Endodermal cell (in vitro differentiated cells): ENCODE measurements at regions not wholly inside any gene's neighbourhood (a gene's known extent, or its start where the extent isn't known, plus 50 kb on each side); places are given as distances from the start of the nearest gene placed in this dataset.

Experiments
- DNase-seq: peaks from one replicate; pipeline ENCODE4 v3.0.0-alpha.2; 2017
- H3K27ac ChIP-seq: 2 replicates; pipeline ENCODE4 v1.5.1; 2013; ENCODE audit warnings: mild to moderate bottlenecking, low read depth, low read length, moderate library complexity
- H3K27me3 ChIP-seq: 2 replicates; pipeline ENCODE4 v1.6.1; 2013; ENCODE audit warnings: mild to moderate bottlenecking, low read length, moderate library complexity; ENCODE audit not compliant: insufficient read depth, control insufficient read depth, poor library complexity, severe bottlenecking
- H3K36me3 ChIP-seq: 2 replicates; pipeline ENCODE4 v1.7.0; 2013; ENCODE audit warnings: mild to moderate bottlenecking, low read length, moderate library complexity; ENCODE audit not compliant: control insufficient read depth, insufficient read depth
- H3K4me1 ChIP-seq: one replicate; pipeline ENCODE4 v1.7.0; 2013; ENCODE audit warnings: low read length; ENCODE audit not compliant: control insufficient read depth, insufficient read depth
- H3K4me3 ChIP-seq: 2 replicates; pipeline ENCODE4 v1.5.1; 2013; ENCODE audit warnings: mild to moderate bottlenecking, low read length, moderate library complexity
- H3K9ac ChIP-seq: 2 replicates; pipeline ENCODE4 v1.6.1; 2013; ENCODE audit warnings: mild to moderate bottlenecking, low read length, moderate library complexity; ENCODE audit not compliant: poor library complexity, severe bottlenecking; ENCODE audit errors: extremely low read depth
- H3K9me3 ChIP-seq: 2 replicates; pipeline ENCODE4 v1.6.1; 2013; ENCODE audit warnings: mild to moderate bottlenecking, low read length, moderate library complexity; ENCODE audit not compliant: control insufficient read depth
- H3K27ac Mint-ChIP-seq: 2 replicates; pipeline ENCODE4 v1.8.0; 2020; ENCODE audit warnings: mixed read lengths
- H3K27me3 Mint-ChIP-seq: 2 replicates; pipeline ENCODE4 v1.8.0; 2021; ENCODE audit warnings: mild to moderate bottlenecking, mixed read lengths; ENCODE audit not compliant: insufficient read depth
- H3K36me3 Mint-ChIP-seq: 2 replicates; pipeline ENCODE4 v1.8.0; 2020; ENCODE audit warnings: low read depth, mixed read lengths
- H3K4me1 Mint-ChIP-seq: 2 replicates; pipeline ENCODE4 v1.8.0; 2020; ENCODE audit warnings: mixed read lengths
- H3K4me3 Mint-ChIP-seq: 2 replicates; pipeline ENCODE4 v1.8.0; 2020; ENCODE audit warnings: mild to moderate bottlenecking, moderate library complexity, mixed read lengths
- H3K9me3 Mint-ChIP-seq: 2 replicates; pipeline ENCODE4 v1.8.0; 2020; ENCODE audit warnings: mild to moderate bottlenecking, mixed read lengths
- WGBS, 2 experiments: methylation state at CpG; one replicate each; pipeline versions ENCODE4 v1.1.5 to v1.1.7; 2013; ENCODE audit warnings: missing lambda C conversion rate in 2 of 2, mixed read lengths in 1 of 2; ENCODE audit not compliant: insufficient coverage in 1 of 2, insufficient read length in 1 of 2; 5-methylcytosine and 5-hydroxymethylcytosine counted together
- TF ChIP-seq, protein P1 (sequence below): fragments of 200-600 bp; sonication (generic); conservative IDR thresholded peaks from 2 replicates; pipeline ENCODE4 v1.5.0; 2021; ENCODE audit warnings: antibody characterized with exemption, mild to moderate bottlenecking

DNA sequence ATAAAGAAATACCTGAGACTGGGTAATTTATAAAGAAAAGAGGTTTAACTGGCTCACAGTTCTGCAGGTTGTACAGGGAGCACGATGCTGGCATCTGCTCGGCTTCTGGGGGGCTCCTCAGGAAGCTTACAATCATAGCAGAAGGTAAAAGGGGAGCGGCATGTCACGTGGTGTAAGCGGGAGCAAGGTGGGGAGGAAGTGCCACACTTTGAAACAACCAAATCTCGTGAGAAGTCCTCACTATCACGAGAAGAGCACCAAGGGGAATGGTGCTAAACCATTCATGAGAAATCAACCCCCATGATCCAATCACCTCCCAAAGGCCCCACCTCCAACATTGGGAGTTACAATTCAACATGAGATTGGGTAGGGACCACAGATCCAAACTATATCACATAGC is 67.7 kb downstream of the AKR1B1 start:
- Histone ChIP-seq H3K9me3 (peaks cover 12% of the 10 kb centered on the region), H3K9ac (no peak overlapping the region), H3K27me3 (no peaks in the 10 kb centered on the region), H3K4me3 (no peak overlapping the region), H3K36me3 (no peaks in the 10 kb centered on the region), H3K27ac (no peak overlapping the region), H3K4me1 (no peaks in the 10 kb centered on the region)
- TF ChIP-seq, protein P1, sequence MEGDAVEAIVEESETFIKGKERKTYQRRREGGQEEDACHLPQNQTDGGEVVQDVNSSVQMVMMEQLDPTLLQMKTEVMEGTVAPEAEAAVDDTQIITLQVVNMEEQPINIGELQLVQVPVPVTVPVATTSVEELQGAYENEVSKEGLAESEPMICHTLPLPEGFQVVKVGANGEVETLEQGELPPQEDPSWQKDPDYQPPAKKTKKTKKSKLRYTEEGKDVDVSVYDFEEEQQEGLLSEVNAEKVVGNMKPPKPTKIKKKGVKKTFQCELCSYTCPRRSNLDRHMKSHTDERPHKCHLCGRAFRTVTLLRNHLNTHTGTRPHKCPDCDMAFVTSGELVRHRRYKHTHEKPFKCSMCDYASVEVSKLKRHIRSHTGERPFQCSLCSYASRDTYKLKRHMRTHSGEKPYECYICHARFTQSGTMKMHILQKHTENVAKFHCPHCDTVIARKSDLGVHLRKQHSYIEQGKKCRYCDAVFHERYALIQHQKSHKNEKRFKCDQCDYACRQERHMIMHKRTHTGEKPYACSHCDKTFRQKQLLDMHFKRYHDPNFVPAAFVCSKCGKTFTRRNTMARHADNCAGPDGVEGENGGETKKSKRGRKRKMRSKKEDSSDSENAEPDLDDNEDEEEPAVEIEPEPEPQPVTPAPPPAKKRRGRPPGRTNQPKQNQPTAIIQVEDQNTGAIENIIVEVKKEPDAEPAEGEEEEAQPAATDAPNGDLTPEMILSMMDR, result no peak
- no peaks in the 10 kb centered on the region for H3K36me3 Mint-ChIP-seq
- no peak overlapping the region for H3K27ac Mint-ChIP-seq
- no peaks in the 10 kb centered on the region for H3K4me1 Mint-ChIP-seq
- DNase-seq, result no peak
- WGBS, 2 experiments, result 89 to 95% methylated on average over 6 to 7 of the region's 7 CpGs
- H3K4me3 Mint-ChIP-seq, result no peak overlapping the region
- H3K9me3 Mint-ChIP-seq, result peaks cover 5% of the 10 kb centered on the region
- peaks cover 2% of the 10 kb centered on the region for H3K27me3 Mint-ChIP-seq

DNA sequence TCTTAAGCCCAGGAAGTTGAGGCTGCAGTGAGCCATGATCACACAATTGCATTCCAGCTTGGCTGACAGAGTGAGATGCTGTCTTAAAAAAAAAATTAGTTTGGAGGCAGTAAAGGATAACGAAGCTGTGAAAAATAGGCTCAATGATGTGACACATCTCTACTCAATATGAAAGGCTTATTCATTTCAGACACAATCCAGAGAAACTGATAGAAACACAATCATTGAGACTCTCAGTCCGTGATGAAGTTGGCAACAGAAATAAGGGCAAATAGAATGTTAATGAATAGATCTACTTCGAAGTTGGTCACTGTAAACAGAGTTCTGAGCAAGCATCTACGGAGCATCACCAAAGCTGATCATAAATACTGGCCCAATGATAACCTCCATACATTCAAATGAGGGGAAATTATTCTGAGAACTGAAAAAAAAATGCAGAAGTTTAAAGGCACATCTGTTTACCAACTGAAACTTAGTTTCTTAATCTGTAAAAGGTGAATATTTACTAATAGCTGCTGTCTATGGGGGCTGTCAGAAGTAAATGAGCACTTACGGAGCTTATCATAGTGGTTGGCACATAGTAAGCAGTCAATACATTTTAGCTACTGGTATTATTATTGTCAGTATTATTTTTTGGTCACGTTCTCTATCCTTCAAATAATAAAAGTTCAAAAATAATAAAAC is 70.4 kb downstream of the AKR1B1 start:
- no peak overlapping the region for H3K4me3 Mint-ChIP-seq

DNA sequence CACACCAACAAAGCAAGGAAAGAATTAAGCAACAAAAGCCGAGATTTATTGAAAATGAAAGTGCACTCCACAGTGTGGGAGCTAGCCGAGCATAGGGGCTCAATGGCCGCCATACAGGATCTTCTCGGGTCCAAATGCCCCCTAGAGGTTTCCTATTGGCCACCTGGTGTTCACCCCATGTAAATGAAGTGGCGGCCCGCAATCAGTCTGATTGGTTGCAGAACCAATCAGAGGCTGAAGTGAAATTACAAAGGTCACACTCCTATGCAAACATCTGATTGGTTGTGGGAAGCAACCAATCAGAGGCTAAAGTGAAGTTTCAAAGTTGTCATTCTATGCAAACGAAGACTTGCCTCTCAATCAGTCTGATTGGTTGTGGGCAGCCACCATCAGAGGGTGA is 61.8 kb upstream of the SLC35B4 start:
- H3K4me1 Mint-ChIP-seq, result peaks cover 5% of the 10 kb centered on the region
- Histone ChIP-seq H3K4me1 (no peaks in the 10 kb centered on the region), H3K4me3 (no peak overlapping the region), H3K9me3 (no peaks in the 10 kb centered on the region), H3K36me3 (no peaks in the 10 kb centered on the region), H3K27me3 (peaks cover 8% of the 10 kb centered on the region), H3K9ac (no peak overlapping the region), H3K27ac (no peak overlapping the region)
- TF ChIP-seq, protein P1, result peak; percentile 12
- H3K4me3 Mint-ChIP-seq, result no peak overlapping the region
- DNase-seq, result no peak
- H3K27ac Mint-ChIP-seq, result no peak overlapping the region
- H3K9me3 Mint-ChIP-seq, result peaks cover 4% of the 10 kb centered on the region
- WGBS, 2 experiments, result 92% methylated on average over 6 to 7 of the region's 7 CpGs
- H3K36me3 Mint-ChIP-seq, result no peaks in the 10 kb centered on the region
- H3K27me3 Mint-ChIP-seq, result peaks cover 15% of the 10 kb centered on the region

More for the DNA sequence above, 70.4 kb downstream of the AKR1B1 start:
- TF ChIP-seq, protein P1, result no peak
- H3K36me3 ChIP-seq, result no peaks in the 10 kb centered on the region
- Mint-ChIP-seq H3K27me3 (no peaks in the 10 kb centered on the region), H3K27ac (no peak overlapping the region), H3K4me1 (no peaks in the 10 kb centered on the region), H3K9me3 (peaks cover 11% of the 10 kb centered on the region), H3K36me3 (no peaks in the 10 kb centered on the region)
- 89 to 100% methylated on average over 1 to 6 of the region's 6 CpGs for WGBS, 2 experiments
- DNase-seq, result no peak
- H3K9me3 ChIP-seq, result peaks cover 18% of the 10 kb centered on the region
- no peaks in the 10 kb centered on the region for H3K27me3 ChIP-seq
- H3K4me1 ChIP-seq, result no peaks in the 10 kb centered on the region
- no peak overlapping the region for H3K27ac ChIP-seq
- no peak overlapping the region for H3K9ac ChIP-seq
- no peak overlapping the region for H3K4me3 ChIP-seq
